GM19438 (cell line): ENCODE measurements at regions not wholly inside any gene's neighbourhood (a gene's known extent, or its start where the extent isn't known, plus 50 kb on each side); places are given as distances from the start of the nearest gene placed in this dataset.

Experiments used
- ATAC-seq: cut with Tn5 transposase; IDR thresholded peaks from one replicate; pipeline ENCODE4 v1.9.1; 2021; ENCODE audit warnings: low read depth; ENCODE audit not compliant: unreplicated experiment

DNA sequence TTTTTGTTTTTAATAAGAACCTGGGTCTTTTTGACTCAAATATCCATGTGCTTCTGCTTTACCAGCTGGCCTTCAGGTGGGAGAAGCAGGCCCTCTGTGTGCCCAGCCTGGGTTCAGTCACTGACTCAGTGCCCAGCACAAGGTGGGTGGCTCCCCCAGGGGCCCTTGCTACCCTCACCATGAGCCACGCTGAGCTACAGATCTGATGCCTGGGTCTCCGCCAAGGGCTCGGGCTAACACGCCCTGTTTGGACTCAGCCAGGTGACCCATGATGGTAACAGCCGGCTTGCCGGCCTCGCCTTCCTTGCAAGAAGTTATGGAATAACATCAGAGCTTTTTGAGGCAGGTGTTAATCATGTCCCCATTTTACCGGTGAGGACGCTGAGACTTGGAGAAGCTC is 109.5 kb upstream of the NLRP1 start:
- ATAC-seq: no peak

DNA sequence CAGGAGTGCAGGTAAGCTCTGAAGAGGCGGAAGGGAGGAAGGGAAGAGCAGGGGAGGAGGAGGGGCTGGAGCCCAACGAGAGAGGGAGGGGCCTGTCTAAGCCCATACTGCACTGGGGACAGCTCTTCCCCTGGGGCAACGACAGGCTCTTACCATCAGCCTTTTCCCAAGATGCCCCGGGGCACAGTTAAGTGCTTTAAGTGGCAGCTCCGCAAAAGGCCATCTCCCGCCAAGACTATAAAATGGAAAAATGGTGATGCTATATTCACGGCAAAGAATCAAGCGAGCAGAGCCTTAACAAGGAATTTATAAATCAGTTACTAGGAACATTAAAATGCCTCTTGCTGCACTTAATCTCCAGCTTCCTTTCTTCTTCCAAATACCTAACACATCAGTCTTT is 110.2 kb upstream of the NLRP1 start:
- no peak for ATAC-seq

DNA sequence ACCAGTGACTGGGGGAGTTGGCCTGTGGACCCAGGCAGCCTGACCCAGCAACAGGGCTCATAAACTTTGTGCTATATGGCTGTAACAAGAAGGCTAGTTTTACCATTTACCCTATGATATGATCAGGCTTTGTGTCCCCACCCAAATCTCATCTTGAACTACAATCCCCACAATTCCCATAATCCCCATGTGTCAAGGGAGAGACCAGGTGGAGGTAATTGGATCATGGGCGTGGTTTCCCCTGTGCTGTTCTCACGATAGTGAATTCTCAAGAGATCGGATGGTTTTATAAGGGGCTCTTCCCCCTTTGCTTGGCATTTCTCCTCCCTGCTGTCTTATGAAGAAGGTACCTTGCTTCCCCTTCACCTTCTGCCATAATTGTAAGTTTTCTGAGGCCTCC is 111.2 kb upstream of the NLRP1 start:
- ATAC-seq: no peak

DNA sequence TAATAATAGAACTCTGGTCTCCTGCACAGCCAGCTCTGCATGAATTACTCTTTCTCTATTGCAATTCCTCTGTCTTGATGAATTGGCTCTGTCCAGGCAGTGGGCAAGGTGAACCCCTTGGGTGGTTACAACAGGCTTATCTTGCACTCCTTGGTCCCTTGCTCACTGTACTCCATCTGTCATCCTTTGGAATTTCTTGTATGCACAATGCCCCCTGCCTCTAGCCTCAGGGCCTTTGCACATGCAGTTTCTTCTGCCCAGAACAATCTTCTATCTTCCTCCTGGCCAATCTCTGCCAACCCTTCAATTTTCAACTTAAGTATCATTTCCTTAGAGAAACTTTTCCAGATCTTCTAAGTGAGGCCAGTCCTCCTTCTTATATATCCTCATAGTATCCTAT is 114.7 kb upstream of the NLRP1 start:
- ATAC-seq: no peak

DNA sequence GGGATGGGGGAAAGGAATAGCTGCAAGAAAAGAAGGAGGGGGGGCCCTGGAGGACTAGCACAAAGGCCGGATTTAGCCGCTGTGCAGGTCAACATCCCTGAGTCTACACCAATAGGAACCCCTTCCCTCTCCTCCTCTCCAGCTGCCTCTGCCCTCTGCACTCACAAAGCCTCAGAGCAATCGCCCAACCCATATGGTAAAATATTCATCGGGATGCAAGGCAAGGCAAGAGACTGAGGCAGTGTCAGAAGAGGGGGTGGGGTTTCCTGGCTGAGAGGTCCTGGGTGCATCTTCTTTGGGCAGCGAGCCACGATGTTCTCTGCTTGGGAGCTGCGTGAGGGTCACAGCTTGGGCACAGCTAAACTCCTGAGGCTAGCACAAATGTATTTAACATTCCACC is 115.5 kb upstream of the NLRP1 start:
- ATAC-seq: no peak

DNA sequence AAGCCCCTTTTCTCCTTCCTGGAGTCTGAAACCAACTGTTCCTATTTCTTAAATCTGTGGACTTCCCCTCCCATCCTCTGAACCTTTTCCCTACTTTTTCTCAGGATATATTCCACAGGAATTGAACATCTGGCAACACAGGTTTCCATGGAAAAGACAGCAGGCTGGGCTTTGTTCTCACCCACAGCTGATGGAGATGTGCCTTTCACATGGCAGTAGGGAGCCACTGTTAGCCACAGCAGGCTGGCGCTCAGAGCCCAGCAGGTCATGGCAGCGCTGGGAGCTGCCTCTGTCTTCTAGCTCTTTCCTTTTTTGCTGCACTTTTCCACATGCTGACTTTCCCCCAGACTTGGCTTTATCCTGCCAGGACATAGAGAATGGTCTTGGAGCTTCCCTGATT is 116.4 kb upstream of the NLRP1 start:
- no peak for ATAC-seq

DNA sequence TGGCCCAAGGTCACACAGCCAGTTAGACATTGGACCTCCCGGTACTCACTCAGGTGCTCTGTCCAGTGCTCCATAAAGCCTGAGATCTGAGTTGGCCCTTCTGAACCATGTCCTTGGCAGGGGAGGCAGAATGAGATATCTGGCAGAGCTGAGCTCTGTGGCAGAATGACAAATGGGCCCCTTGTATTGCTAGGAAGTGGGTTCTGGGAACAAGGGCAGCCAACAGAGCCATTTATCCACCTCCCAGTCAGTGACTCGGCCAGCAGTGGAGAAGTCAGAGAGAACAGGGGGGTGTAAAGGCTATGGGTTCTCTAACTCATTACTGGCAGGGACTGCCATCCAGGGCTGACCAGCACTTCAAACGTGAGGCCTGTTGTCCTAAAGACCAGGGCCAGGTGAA is 117.1 kb upstream of the NLRP1 start:
- ATAC-seq: no peak

DNA sequence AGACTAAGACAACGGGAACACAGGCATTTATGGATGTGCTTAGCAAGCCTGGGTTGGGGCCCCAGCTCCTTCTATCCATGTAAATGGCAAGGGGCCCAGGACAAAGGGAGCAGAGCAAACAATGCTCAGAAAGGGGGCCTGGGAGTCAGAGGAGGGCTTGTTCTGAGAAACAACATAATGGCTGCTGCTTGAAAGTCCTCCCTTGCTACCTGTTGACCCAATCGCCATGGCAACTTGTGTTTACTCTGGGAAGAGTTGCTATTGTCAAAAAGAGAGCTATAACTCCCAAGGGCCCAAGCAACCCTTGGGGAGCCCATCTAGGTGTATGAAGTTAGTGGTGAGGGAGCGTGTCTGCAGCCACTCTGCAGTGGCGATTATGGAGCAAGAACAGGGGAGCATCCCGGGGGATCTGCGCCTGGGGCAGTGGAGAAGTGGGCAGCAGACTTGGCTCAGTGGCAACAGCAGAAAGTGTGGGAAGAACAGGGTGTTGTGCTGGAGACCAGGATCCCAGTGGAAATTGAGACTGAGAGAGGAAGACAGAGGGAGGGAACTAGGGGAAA is 118.7 kb upstream of the NLRP1 start:
- no peak for ATAC-seq

DNA sequence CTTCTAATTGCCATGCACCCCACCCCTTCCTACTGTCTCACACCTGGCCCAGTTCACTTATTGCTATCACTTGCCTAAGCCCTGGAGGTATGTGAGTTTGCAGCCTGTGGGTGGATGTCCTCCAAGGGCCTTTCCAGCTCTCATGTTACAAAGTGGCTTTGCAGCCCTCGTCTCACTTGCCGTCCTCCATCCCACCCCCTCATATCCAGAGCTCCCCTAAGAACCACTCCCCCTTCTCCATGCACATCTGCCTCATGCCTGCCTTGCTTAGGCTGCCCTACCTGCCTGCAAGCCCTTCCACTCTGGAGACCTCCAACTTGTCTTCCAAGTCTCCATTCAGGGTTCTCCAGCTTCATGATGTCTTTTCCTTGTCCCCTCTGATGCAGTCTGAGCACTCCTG is 119.4 kb upstream of the NLRP1 start:
- no peak for ATAC-seq

DNA sequence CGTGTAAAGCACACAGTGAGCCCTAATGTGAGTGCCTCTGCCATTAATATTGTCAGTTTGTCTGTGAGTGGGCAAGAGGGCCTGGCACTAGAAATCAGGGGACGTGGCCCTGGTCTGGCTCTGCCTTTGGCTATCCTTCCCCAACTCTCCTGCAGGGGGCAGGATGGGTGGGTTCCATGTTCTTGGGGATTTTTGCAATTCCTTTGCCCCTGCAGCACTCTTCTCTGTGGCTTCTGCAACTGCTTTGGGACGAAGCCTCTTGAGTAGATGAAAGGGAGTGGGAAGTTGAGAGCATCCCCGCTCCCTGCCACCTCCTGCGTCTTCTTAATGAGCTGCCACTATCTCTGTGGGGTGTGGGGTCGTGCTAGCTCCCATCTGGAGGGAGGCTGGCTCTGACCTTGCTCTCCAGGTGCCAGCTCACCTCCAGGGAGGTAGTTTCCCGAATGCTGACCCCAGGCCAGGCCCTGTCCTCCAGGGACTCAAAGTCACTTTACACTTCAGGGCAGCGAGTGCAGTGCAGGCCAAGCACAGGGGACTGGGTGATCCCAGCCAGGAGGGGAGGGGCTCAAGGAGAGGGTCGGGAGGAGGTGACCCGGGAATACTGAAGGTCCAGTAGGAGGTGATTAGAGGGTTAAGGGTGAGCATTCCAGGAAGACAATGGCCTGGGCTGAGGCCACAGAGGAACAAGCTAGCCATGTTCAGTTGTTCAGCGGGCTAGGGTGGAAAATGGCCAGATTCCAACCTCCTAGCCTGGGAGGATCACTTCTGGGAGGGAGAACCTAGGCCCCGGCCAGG is 121.0 kb upstream of the NLRP1 start:
- ATAC-seq: no peak

DNA sequence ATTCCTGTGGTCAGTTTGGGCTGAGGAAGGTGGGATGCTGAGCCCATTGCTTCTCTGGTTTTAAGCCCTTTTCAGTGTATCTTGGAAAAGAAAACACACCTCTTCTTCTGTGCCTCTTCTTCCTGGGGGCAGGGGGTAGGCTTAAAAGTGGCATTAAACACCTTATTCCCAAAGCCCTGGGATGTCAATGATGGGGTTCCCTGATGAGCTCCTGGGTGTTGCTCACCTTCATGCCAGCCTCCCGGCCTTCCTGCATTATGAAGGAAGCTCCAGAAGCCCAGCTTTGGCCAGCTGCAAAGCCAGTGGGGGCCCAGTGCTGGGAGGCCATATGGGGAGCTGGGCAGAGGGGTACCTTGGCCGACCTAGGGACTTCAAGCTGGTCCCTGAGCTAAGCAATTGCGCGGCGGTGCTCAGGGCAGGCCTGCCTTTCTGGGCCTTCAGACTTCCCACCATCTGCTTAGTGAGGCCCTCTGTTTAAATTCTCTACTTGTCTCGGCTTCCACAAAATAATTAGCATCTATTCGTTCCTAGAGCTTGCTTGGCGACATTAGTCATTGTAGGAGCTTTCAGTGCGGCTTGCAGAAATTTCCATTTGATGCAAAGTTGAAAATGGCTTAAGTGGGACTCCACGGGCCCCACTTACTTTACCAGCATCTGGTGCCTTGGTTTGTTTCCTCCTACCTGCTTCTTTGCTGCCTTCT is 121.7 kb upstream of the NLRP1 start:
- ATAC-seq: no peak

DNA sequence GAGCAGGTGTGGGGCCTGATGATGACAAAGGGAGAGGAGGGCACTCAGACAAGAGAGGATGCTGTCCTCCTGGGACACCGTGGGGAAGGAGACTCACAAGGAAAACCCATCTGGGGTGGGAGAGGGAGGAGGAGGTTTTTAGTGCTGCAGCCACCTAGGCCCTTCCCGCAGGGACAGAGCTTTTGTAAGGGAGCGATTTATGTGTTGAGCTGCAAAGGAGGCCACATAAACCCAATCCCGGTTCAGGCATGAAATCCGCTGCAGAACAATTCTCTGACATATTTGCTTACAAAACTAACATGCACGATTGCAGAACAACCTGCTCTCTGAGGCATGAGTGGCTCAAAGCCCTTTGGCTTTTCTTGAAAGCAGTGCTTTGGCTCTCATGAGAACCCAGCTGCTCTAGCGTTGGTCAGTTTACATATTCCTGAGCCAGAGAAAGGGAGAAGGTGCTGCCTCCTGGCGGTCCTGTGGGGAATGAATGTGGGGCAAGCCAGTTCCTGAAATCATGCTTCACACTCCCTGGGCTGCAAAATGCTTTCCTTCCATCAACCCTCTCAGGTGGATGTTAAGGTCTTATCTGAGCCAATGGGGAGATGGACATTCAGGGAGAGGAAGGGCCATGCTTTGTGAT is 122.4 kb upstream of the NLRP1 start:
- ATAC-seq: no peak

DNA sequence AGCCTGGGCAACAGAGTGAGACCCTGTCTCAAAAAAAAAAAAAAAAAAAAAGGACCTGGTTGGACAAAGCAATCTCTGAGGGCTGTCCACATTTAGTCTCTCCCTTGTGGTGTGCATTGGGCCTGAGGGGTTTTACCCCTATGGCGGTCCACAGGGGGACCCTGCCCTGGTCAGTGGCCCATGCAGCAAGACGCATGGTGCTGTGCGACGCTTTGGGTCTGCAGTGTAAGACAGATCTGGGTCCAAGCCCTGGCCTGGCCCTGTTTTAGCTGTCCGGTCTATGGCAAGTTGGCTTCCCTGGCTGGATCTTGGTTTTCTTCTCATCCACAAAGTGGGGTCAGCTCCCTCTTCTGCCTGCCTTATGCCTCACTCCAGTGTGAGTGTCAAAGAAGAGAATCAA is 123.2 kb upstream of the NLRP1 start:
- ATAC-seq: no peak

DNA sequence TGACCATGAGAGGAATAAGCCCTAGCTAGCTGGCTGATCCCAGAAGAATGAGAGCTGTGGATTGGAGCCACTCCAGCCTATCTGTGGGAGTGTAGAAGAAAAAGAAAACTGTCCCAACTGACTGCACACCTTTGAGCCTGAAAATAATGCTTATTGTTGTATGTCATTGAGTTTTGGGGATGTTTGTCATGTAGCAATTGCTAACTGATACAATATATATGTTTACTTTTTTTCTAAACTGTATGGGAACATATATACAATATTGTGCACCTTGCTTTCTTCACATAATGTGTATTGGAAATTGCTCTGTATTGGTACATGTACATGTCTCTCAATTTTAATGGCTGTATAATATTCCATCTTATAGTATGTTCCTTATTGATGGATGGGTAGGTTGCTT is 124.0 kb upstream of the NLRP1 start:
- ATAC-seq: no peak

DNA sequence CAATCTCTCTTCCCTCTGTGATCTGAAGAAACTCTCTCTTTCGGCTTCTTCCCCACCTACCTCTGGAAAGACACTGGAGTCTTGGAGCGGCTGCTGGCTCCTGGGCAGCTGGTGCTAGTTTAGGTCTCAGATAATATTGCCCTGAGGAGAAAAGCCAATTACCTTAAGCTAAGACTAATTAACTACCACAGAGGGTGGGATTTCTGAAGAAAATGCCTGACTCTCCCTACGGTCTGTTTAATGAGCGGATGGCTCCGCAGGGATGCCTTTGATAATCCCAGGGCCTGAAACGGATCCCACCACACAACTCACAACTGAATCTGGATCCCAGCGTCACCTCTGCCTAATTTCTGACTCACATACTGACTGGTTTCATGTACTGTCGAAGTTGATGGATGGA is 127.0 kb upstream of the NLRP1 start:
- no peak for ATAC-seq

DNA sequence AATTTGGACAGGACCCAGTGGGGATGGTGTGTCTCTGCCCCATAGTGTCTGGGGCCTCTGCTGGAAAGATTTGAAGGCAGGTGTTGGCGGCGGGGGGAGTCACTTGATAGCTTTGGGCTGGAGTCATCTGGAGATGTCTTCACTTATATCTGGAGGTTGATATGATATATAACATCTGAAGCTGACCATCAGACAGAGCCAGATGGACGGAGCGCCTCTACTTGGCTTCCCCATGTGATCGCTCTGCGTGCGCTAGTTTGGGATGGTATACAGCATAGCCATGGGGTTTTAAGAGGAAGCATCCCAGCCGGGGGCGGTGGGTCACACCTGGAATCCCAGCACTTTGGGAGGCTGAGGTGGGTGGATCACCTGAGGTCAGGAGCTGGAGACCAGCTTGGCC is 130.7 kb upstream of the NLRP1 start:
- no peak for ATAC-seq

DNA sequence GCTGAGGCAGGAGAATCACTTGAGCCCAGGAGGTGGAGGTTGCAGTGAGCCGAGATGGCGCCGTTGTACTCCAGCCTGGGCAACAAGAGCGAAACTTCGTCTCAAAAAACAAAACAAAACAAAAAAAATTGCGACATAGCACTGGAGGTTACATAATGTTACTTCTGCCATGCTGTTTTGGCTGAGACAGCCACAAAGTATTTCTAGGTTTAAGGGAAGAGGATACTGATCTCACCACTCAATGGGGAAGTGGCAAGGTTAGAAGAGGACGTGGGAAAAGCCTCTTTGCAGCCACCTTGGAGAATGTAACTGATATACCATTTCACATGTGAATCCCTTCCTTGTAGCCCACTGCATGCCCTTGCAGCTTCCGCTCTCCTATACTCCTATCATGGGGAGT is 131.2 kb upstream of the NLRP1 start:
- no peak for ATAC-seq

DNA sequence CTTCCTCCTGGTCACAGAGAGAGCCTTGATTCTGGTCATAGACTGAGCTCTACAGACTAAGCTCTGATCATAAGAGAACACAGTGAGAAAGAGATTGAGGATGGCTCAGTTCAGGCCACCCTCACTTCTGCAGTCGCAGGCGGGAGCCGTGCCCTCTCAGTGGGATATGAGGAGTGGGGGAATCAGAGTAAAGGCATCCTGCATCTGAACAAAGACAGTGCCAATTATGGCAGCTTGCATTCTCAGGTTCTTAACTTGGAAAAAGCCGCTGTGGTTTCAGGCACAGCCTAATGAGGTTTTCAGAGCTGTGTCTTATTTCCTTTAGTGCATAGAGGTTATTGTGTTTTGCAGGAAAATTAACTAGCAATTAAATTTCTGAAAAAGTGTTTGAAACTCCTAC is 134.4 kb upstream of the NLRP1 start:
- no peak for ATAC-seq

DNA sequence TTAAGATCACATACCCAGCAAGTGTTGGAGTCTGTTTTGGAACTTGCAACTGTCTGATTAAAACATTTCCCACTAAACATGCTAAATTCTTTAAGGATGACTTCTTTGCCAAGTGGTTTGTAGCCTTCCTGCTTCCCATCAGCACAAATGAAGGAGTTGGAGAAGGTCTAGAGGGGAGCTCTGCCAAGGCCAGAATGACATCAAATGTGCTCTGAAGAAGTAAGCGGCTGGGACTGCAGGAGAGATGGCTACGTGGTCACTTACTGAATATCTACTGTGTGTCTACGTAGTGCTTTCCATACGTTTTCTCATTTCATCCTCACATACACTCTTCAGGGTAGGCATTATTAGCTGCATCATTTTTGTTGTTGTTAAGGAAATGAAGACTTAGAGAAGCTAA is 135.7 kb upstream of the NLRP1 start:
- ATAC-seq: no peak

DNA sequence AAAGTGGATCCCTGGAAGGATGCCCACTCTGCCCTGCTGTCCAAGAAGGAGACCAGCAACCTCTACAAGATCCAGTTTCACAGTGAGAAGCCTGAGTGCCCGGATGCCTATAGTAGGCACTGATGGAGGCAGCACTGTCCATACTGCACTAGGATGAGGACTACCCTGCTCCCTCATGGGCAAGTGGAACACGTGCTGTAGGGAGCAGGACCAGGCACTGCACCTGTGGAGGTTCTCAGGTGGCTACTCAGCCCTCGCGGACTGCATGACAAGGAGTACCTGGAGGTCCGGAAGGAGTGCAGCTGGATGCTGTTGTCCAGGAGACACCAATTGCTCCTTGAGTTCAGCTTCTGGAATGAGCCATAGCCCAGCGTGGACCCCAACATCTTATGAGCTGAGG is 146.1 kb upstream of the NLRP1 start:
- ATAC-seq: no peak

DNA sequence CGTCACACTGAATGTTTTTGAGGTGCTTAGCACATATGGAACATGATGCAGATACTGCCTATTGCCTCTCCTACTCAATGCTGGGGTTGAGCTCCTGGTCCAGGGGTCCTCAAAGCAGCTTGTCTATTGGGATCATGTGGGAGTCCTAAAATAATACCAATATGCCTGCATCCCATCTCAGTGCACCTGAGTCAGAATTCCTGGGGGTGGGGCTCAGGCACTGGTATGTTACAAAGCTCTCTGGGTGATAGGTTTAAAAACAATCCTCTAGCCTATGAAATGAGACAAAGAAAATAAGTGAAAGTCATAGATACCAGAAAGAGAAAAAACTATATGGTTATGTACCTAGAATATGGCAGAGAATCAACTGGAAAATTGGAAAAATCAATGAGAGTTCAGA is 156.6 kb upstream of the NLRP1 start:
- ATAC-seq: no peak

DNA sequence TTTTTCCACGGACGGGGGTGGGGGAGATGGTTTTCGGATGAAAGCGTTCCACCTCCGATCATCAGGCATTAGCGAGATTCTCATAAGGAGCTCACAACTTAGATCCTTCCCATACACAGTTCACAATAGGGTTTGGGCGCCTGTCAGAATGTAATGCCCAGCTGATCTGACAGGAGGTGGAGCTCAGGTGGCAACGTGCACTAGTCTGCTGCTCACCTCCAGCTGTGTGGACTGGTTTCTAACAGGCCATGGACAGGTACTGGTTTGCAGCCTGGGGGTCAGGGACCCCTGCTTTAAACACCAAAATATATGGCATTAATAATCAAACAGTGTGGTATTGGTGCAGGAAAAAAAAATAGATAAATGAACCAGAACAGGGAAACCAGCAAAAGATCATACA is 157.5 kb upstream of the NLRP1 start:
- ATAC-seq: no peak
